Stimulated activated CD8-positive, alpha-beta memory T cell treated with anti-CD3 and anti-CD28 coated beads, Interleukin-15, amount 100 ng/mL, for 48 hours (primary cell): ENCODE measurements at regions not wholly inside any gene's neighbourhood (a gene's known extent, or its start where the extent isn't known, plus 50 kb on each side); places are given as distances from the start of the nearest gene placed in this dataset.

ENCODE experiments used
- DNase-seq, 2 donors: peaks; one replicate each; pipeline ENCODE4 v3.0.0-alpha.2; 2020; ENCODE audit warnings: low read depth in 2 of 2

- no peak for DNase-seq
Observed at GRCh38 chr2:37544591-37545031, 126.8 kb downstream of the CDC42EP3 start.

DNA sequence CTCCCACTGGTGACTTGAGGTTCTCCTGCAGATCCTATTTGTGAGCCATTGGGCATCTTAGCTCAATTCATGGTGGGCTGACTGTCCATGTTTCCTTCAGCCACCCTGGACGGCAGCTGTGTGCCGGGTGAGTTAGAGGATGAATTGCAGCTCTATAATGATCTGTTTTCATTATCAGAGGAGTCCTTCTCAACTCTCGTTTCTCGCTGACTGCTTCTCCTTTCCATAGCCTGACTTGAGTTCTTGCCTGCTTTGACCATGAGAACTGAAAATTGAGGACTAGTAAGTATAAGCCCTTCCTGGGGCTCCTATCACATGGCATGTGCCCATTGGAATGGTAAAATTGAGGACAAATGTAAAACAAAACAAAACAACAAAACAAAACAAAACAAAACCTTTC, 121.8 kb downstream of the CDC42EP3 start:
- DNase-seq, result no peak

DNA sequence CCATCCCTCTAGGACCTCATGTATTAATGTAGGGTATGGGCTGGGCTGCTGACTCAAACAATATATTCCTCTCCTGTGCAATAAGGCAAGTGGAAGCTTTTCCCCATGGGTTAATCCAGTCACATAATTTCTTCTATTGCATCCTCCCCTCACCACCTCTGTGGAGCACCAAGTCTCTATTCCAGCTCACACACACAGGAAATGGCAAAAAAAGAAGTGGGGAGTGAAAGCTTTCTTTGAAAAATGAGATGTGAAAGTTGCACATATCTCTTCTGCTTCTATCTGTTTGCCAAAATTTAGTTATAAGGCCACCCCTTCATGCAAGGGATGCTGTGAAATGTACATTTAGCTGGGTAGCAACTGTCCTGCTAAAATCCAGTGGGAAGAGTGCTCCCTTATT, 121.3 kb downstream of the CDC42EP3 start:
- DNase-seq, result no peak

DNA sequence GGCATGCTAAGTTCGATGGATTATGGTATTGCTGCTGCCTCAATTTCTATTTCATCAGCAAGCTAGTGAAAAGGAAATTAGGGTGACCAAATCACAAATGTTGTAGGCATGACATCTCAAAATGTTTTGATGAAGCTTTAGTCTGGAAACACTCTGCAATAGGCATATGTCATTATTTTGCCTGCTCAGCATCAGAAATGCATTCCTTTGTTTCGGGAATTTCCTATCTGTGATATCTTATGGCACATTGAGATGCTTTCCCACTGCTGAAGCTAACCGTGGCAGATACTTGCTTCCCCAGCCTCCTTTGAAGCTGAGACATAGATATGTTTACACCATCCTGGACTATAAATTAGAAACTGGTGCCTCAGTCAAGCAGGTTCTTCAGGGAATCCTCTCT, 119.7 kb downstream of the CDC42EP3 start:
- DNase-seq, result no peak

GRCh38 chr2:37552339-37552738, 119.1 kb downstream of the CDC42EP3 start:
- DNase-seq, result no peak

- DNase-seq, result no peak
Observed at GRCh38 chr2:37553411-37554154, 117.9 kb downstream of the CDC42EP3 start.

- no peak for DNase-seq
Observed at GRCh38 chr2:37554155-37554510, 117.3 kb downstream of the CDC42EP3 start.

DNA sequence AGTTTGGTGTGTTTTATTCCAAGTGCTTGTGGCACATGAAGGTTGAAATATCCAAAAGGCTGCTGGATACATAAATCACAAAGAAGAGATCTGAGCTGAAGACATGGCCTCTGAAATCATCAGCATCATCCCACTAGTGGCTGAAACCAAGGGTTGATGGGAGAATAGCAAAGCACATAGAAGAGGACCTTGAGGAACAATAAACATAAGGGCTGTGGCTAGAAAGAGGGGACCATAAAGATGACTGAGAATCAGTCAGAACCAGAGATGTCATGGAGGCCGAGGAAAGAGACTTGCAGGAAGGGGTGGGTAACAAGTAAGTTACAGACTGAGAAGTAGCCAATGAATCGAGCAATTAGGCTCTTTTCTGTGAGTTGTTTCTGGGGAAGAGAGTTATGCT, 116.8 kb downstream of the CDC42EP3 start:
- DNase-seq, result no peak

- DNase-seq, result no peak
Observed at GRCh38 chr2:37555457-37555856, 116.0 kb downstream of the CDC42EP3 start.

DNA sequence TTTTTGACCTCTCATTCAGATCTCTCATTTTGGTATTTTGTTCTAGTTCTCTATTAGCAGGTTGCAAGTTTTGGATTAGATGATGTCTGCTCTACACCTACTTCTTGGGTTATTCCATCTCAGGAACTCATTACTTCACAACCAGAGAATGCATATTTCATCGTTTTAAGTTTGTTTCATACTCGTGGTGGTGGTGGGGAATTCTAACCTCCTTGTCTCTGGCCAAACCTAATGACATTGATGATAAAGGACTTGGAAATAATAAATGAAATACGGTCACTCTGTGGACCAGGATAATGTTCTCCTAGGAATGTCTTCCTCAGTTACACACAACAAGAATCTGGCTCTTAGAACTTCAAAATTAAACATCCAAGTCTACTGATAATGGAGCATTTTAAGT, 115.2 kb downstream of the CDC42EP3 start:
- no peak for DNase-seq

GRCh38 chr2:37558623-37559022, 112.8 kb downstream of the CDC42EP3 start:
- no peak for DNase-seq

GRCh38 chr2:37560241-37560848, 111.1 kb downstream of the CDC42EP3 start:
- no peak for DNase-seq

- DNase-seq, result no peak
Observed at GRCh38 chr2:37560863-37561614, 110.4 kb downstream of the CDC42EP3 start.

DNA sequence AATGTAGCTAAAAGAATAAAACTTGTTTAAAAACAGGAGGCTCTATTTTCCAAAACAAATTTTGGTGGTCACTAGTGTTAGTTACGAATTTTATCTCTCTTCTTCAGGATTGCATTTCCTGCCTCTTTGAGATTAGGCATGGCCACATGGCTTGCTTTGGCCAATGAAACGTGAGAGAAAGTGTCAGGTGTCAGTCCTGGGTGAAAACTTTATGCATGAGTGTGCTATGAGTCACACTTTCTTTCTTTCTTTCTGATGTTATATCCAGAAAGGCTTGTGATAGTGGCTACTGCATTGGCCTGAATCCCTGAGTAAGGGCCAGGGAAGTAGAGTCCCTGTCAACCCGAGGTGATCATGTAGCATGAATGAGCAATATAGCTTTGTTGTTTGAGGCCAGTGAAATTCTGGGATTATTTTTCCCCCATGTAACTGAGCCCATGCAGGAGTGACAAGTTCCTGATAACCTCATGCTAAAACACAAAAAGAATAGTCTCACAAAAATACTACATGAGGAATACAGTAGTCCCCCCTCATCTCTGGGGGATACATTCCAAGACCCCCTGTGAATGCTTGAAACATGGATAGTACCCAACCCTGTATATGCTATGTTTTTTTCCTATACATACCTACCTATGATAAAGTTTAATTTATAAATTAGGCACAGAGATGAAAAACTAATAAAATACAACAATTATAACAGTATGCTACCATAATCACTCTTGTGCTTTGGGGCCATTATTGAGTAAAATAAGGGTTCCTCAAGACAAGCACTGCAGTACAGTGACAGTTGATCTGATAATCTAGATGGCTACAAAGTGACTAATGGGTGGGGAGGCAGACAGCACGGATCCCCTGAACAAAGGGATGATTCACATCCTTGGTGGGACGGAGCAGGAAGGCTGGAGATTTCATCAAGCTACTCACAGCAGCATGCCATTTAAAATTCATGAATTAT, 109.5 kb downstream of the CDC42EP3 start:
- peak in 1 of 2 donors; percentile 30 for DNase-seq

DNA sequence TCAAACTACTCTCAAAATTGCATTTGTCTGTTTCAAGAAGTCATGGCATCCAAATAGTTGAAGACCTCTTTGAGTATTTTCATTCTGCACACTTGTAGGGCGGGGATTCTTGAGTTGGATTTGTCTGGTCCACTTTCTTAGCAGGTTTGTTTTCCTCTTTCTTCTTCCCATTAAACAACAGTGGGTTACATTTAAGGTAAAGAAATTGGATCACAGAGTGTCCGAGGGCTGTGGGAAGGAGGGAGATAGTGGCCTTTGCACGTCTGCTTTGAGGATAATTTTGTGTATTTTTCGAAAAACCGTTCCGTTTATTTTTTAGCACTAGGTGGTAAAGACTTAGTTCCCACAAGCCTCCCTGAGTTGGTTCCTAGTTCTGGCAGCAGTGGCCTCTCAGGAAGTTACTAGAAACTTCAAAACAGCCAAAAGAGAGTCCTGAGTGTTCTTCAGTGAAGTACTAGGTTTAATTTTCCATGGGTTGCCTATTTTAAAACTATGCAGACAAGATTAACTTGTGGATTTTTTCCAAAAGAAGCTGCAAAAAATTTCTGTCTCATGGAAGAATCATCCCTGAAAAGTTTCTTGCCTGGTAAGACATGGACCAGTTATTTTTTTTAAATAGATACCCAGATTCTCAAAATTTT, 107.9 kb downstream of the CDC42EP3 start:
- no peak for DNase-seq

GRCh38 chr2:37564356-37564755, 107.1 kb downstream of the CDC42EP3 start:
- no peak for DNase-seq

- no peak for DNase-seq
Observed at GRCh38 chr2:37566517-37566981, 104.9 kb downstream of the CDC42EP3 start.

DNA sequence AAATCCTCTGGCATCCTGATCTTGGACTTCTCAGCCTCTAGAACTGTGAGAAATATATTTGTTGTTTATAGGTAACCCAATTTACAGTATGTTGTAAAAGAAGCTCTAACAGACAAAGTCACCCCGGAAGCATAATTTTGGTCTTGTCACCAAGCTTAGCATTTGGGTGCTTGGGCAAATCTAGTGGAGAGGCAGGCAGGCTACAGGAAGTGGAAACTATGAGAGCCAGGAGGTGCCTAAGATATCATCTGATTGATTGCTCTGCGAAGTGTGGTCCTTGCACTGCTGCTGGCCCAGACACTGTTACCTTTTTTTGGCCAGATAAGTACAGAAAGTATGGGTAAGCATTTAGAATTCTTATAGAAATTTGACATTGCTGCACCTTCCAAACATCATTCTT, 102.9 kb downstream of the CDC42EP3 start:
- no peak for DNase-seq

GRCh38 chr2:37569131-37569823, 102.2 kb downstream of the CDC42EP3 start:
- no peak for DNase-seq

- DNase-seq, result no peak
Observed at GRCh38 chr2:37569986-37570679, 101.3 kb downstream of the CDC42EP3 start.
